Activated T-cell treated with anti-CD3 and anti-CD28 coated beads for 1 hour (primary cell): ENCODE measurements at regions not wholly inside any gene's neighbourhood (a gene's known extent, or its start where the extent isn't known, plus 50 kb on each side); places are given as distances from the start of the nearest gene placed in this dataset.

Experiments
- DNase-seq: peaks from one replicate; pipeline ENCODE4 v3.0.0-alpha.2; 2020; ENCODE audit warnings: low read depth

GRCh38 chr6:141669141-141669540 is 463.6 kb upstream of the GJE1 start:
- DNase-seq: no peak

- no peak for DNase-seq
These were observed 465.0 kb upstream of the GJE1 start for GRCh38 chr6:141667580-141668309.

- no peak for DNase-seq
These were observed 466.5 kb upstream of the GJE1 start for GRCh38 chr6:141666187-141666586.

GRCh38 chr6:141664744-141665143 is 468.0 kb upstream of the GJE1 start:
- no peak for DNase-seq

GRCh38 chr6:141659582-141659981 is 473.1 kb upstream of the GJE1 start:
- DNase-seq: no peak

GRCh38 chr6:141658696-141659095 is 474.0 kb upstream of the GJE1 start:
- DNase-seq: no peak

GRCh38 chr6:141657812-141658211 is 474.9 kb upstream of the GJE1 start:
- DNase-seq: no peak

GRCh38 chr6:141653590-141653989 is 479.1 kb upstream of the GJE1 start:
- no peak for DNase-seq

GRCh38 chr6:141641951-141642350 is 490.8 kb upstream of the GJE1 start:
- DNase-seq: no peak

GRCh38 chr6:141641406-141641805 is 491.3 kb upstream of the GJE1 start:
- no peak for DNase-seq

- no peak for DNase-seq
These were observed 497.1 kb upstream of the GJE1 start for GRCh38 chr6:141635621-141636020.

GRCh38 chr6:141634269-141634668 is 498.5 kb upstream of the GJE1 start:
- no peak for DNase-seq

- no peak for DNase-seq
These were observed 508.4 kb upstream of the GJE1 start for GRCh38 chr6:141624301-141624700.

GRCh38 chr6:141618180-141618581 is 514.5 kb upstream of the GJE1 start:
- DNase-seq: no peak

GRCh38 chr6:141610741-141611140 is 522.0 kb upstream of the GJE1 start:
- no peak for DNase-seq

GRCh38 chr6:141607956-141608355 is 524.8 kb upstream of the GJE1 start:
- DNase-seq: no peak

GRCh38 chr6:141598487-141598886 is 534.2 kb upstream of the GJE1 start:
- no peak for DNase-seq

GRCh38 chr6:141594874-141595273 is 537.9 kb upstream of the GJE1 start:
- no peak for DNase-seq

- no peak for DNase-seq
These were observed 539.4 kb upstream of the GJE1 start for GRCh38 chr6:141593311-141593710.

- DNase-seq: no peak
These were observed 545.1 kb upstream of the GJE1 start for GRCh38 chr6:141587482-141588266.

GRCh38 chr6:141580988-141581552 is 551.7 kb upstream of the GJE1 start:
- no peak for DNase-seq

- no peak for DNase-seq
These were observed 552.6 kb upstream of the GJE1 start for GRCh38 chr6:141580131-141580530.

- DNase-seq: no peak
These were observed 556.0 kb upstream of the GJE1 start for GRCh38 chr6:141576751-141577150.
